ENCODE measurements at regions not wholly inside any gene's neighbourhood (a gene's known extent, or its start where the extent isn't known, plus 50 kb on each side); places are given as distances from the start of the nearest gene placed in this dataset.

- DNase-seq: no peak
Measured at GRCh38 chrX:124862301-124862700, 457.4 kb upstream of the TEX13C start.

- DNase-seq: no peak
Measured at GRCh38 chrX:124863303-124863702, 456.4 kb upstream of the TEX13C start.

GRCh38 chrX:124887572-124887971, 432.1 kb upstream of the TEX13C start:
- DNase-seq: no peak

GRCh38 chrX:124895947-124896346, 423.7 kb upstream of the TEX13C start:
- no peak for DNase-seq

GRCh38 chrX:124902953-124903352, 416.7 kb upstream of the TEX13C start:
- DNase-seq: no peak

- DNase-seq: no peak
Measured at GRCh38 chrX:124910611-124911010, 409.1 kb upstream of the TEX13C start.

- no peak for DNase-seq
Measured at GRCh38 chrX:124917011-124917410, 402.7 kb upstream of the TEX13C start.

- no peak for DNase-seq
Measured at GRCh38 chrX:124925681-124926080, 394.0 kb upstream of the TEX13C start.

- no peak for DNase-seq
Measured at GRCh38 chrX:124931241-124931640, 388.4 kb upstream of the TEX13C start.

GRCh38 chrX:124931958-124932357, 387.7 kb upstream of the TEX13C start:
- no peak for DNase-seq

- no peak for DNase-seq
Measured at GRCh38 chrX:124938715-124939114, 381.0 kb upstream of the TEX13C start.

- DNase-seq: no peak
Measured at GRCh38 chrX:124940531-124940930, 379.1 kb upstream of the TEX13C start.

- DNase-seq: no peak
Measured at GRCh38 chrX:124954402-124954801, 365.3 kb upstream of the TEX13C start.

- no peak for DNase-seq
Measured at GRCh38 chrX:124960454-124960853, 359.2 kb upstream of the TEX13C start.

GRCh38 chrX:124963717-124964116, 356.0 kb upstream of the TEX13C start, which contains the start of gene TENM1:
Gene TENM1, minus strand, starts transcription at chrX:124963817.
- no peak for DNase-seq

GRCh38 chrX:124975456-124975855, 344.2 kb upstream of the TEX13C start:
- no peak for DNase-seq

- no peak for DNase-seq
Measured at GRCh38 chrX:124981420-124981819, 338.3 kb upstream of the TEX13C start.

- no peak for DNase-seq
Measured at GRCh38 chrX:124984140-124984813, 335.4 kb upstream of the TEX13C start.

GRCh38 chrX:124986284-124986683, 333.4 kb upstream of the TEX13C start:
- DNase-seq: no peak

- no peak for DNase-seq
Measured at GRCh38 chrX:124993735-124994134, 325.9 kb upstream of the TEX13C start.

GRCh38 chrX:124994404-124994803, 325.3 kb upstream of the TEX13C start:
- no peak for DNase-seq

- DNase-seq: no peak
Measured at GRCh38 chrX:125003746-125004446, 315.8 kb upstream of the TEX13C start.

GRCh38 chrX:125004799-125005198, 314.9 kb upstream of the TEX13C start:
- no peak for DNase-seq

GRCh38 chrX:125005863-125006262, 313.8 kb upstream of the TEX13C start:
- DNase-seq: no peak

GRCh38 chrX:125006704-125007103, 313.0 kb upstream of the TEX13C start:
- no peak for DNase-seq
